A549 (cell line): ENCODE measurements at regions not wholly inside any gene's neighbourhood (a gene's known extent, or its start where the extent isn't known, plus 50 kb on each side); places are given as distances from the start of the nearest gene placed in this dataset.

Experiments
- ATAC-seq, 2 experiments: fragments of 200-7000 bp in 1 of 2; fragments of >200 bp in 1 of 2; cut with Nextera tagmentation in 1 of 2; cut with Tn5 transposase in 1 of 2; 3 replicates each; pipeline versions ENCODE4 v1.8.0 to v1.9.1; 2018 to 2020; ENCODE audit warnings: mild to moderate bottlenecking in 1 of 2, moderate library complexity in 1 of 2
- CTCF ChIA-PET: fragments of 300-600 bp; sonication (Branson Sonifier 250); formaldehyde crosslinking; extraction: SDS; loops from one replicate; lab custom pipeline; 2021; ENCODE audit warnings: antibody characterized with exemption, inconsistent platforms; lab: Yijun Ruan, JAX
- POLR2A ChIA-PET: fragments of 350-600 bp; formaldehyde crosslinking; extraction: SDS; loops from one replicate; lab custom pipeline; 2021; ENCODE audit warnings: antibody characterized with exemption, inconsistent platforms; lab: Yijun Ruan, JAX
- DNase-seq, 2 experiments: peaks; one replicate each; pipeline versions ENCODE4 v3.0.0 to v3.0.0-alpha.2; 2011 to 2016; ENCODE audit warnings: low read depth in 1 of 2, low spot score in 1 of 2
- FAIRE-seq: peaks from 2 replicates; lab custom pipeline; 2011; peaks lifted over from hg19 to GRCh38; lab: Jason Lieb, UNC
- H3K27ac ChIP-seq, 2 experiments: fragments of >200 bp; sonication (Bioruptor Twin); formaldehyde crosslinking; 3 replicates each; pipeline ENCODE4 v1.5.1; 2016 to 2017
- H3K4me1 ChIP-seq: fragments of >200 bp; sonication (Bioruptor Twin); formaldehyde crosslinking; 3 replicates; pipeline ENCODE4 v1.6.1; 2016
- H3K4me2 ChIP-seq: fragments of >200 bp; sonication (Bioruptor Twin); formaldehyde crosslinking; 3 replicates; pipeline ENCODE4 v1.6.1; 2016
- H3K4me3 ChIP-seq: fragments of >200 bp; sonication (Bioruptor Twin); formaldehyde crosslinking; 3 replicates; pipeline ENCODE4 v1.5.1; 2016
- H3K9me3 ChIP-seq: fragments of >200 bp; sonication (Bioruptor Twin); formaldehyde crosslinking; 3 replicates; pipeline ENCODE4 v1.6.1; 2016
- CEBPB ChIP-seq, 2 experiments: fragments of >200 bp in 1 of 2; sonication (Bioruptor Twin) in 1 of 2; formaldehyde crosslinking in 1 of 2; IDR thresholded peaks; 2 replicates each; pipeline ENCODE4 v1.6.1; 2012 to 2016
- CHD2 ChIP-seq: fragments of 150-350 bp; IDR thresholded peaks from 2 replicates; pipeline ENCODE4 v1.6.1; 2014; ENCODE audit warnings: low read length; ENCODE audit not compliant: partially characterized antibody
- CHD4 ChIP-seq: fragments of 200-600 bp; sonication (generic); IDR thresholded peaks from 2 replicates; pipeline ENCODE4 v1.6.1; 2016; ENCODE audit warnings: antibody characterized with exemption, mild to moderate bottlenecking, borderline replicate concordance
- CTCF ChIP-seq: fragments of >200 bp; sonication (Bioruptor Twin); formaldehyde crosslinking; IDR thresholded peaks from 3 replicates; pipeline ENCODE4 v1.5.1; 2016
- E2F6 ChIP-seq: IDR thresholded peaks from 2 replicates; pipeline ENCODE4 v1.6.1; 2012; ENCODE audit warnings: low read depth, borderline replicate concordance
- EHF ChIP-seq: fragments of 250-450 bp; sonication (Bioruptor Pico); IDR thresholded peaks from 2 replicates; pipeline ENCODE4 v1.5.0; 2020; ENCODE audit warnings: mild to moderate bottlenecking
- ELK1 ChIP-seq: fragments of 150-350 bp; IDR thresholded peaks from 2 replicates; pipeline ENCODE4 v1.6.1; 2014; ENCODE audit warnings: low read depth, mild to moderate bottlenecking, low read length
- EP300 ChIP-seq, 2 experiments: fragments of >200 bp; sonication (Bioruptor Twin); formaldehyde crosslinking; IDR thresholded peaks; 2 replicates in 1 of 2; 3 replicates in 1 of 2; pipeline ENCODE4 v1.6.1; 2016 to 2017
- FOSB ChIP-seq: fragments of 250-450 bp; sonication (Bioruptor Pico); IDR thresholded peaks from 2 replicates; pipeline ENCODE4 v1.5.0; 2020; ENCODE audit warnings: mild to moderate bottlenecking, moderate library complexity
- FOSL2 ChIP-seq, 2 experiments: fragments of 450-650 bp in 1 of 2; fragments of >200 bp in 1 of 2; sonication (Bioruptor Twin) in 1 of 2; formaldehyde crosslinking; IDR thresholded peaks; 2 replicates each; pipeline versions ENCODE4 v1.5.0 to v1.6.1; 2016 to 2020; ENCODE audit warnings: mild to moderate bottlenecking in 1 of 2, moderate library complexity in 1 of 2
- HDAC2 ChIP-seq: fragments of 200-600 bp; sonication (generic); IDR thresholded peaks from 2 replicates; pipeline ENCODE4 v1.6.1; 2016
- HEYL ChIP-seq: fragments of 250-450 bp; sonication (Bioruptor Pico); IDR thresholded peaks from 2 replicates; pipeline ENCODE4 v1.8.0; 2021; ENCODE audit warnings: mild to moderate bottlenecking, moderate library complexity
- HOXA7 ChIP-seq: fragments of 250-450 bp; sonication (Bioruptor Pico); IDR thresholded peaks from 2 replicates; pipeline ENCODE4 v1.5.0; 2020; ENCODE audit warnings: mild to moderate bottlenecking, moderate library complexity
- HOXB13 ChIP-seq: fragments of 250-450 bp; sonication (Bioruptor Pico); IDR thresholded peaks from 2 replicates; pipeline ENCODE4 v1.5.0; 2020; ENCODE audit warnings: low read depth, mild to moderate bottlenecking, moderate library complexity
- HOXB5 ChIP-seq: fragments of 250-450 bp; sonication (Bioruptor Pico); IDR thresholded peaks from 2 replicates; pipeline ENCODE4 v1.5.0; 2020; ENCODE audit warnings: mild to moderate bottlenecking, moderate library complexity
- JUN ChIP-seq, 2 experiments: fragments of >200 bp; sonication (Bioruptor Twin); formaldehyde crosslinking; IDR thresholded peaks; 2 replicates in 1 of 2; 3 replicates in 1 of 2; pipeline ENCODE4 v1.6.1; 2016 to 2017
- KDM1A ChIP-seq: fragments of 200-600 bp; sonication (generic); IDR thresholded peaks from 2 replicates; pipeline ENCODE4 v1.6.1; 2016; ENCODE audit warnings: low read depth, mild to moderate bottlenecking
- NFE2L2 ChIP-seq: fragments of 150-350 bp; conservative IDR thresholded peaks from 2 replicates; pipeline ENCODE4 v1.6.1; 2014; ENCODE audit warnings: low read length
- NPAS2 ChIP-seq: fragments of 250-450 bp; sonication (Bioruptor Pico); IDR thresholded peaks from 2 replicates; pipeline ENCODE4 v1.8.0; 2022; ENCODE audit warnings: mild to moderate bottlenecking, moderate library complexity, borderline replicate concordance
- NR3C1 ChIP-seq: fragments of >200 bp; sonication (Bioruptor Twin); formaldehyde crosslinking; IDR thresholded peaks from 3 replicates; pipeline ENCODE4 v1.6.1; 2017
- POLR2A ChIP-seq: IDR thresholded peaks from 2 replicates; pipeline ENCODE4 v1.6.1; 2012; ENCODE audit warnings: mild to moderate bottlenecking, low read length
- RAD21 ChIP-seq, 2 experiments: fragments of >200 bp in 1 of 2; sonication (Bioruptor Twin) in 1 of 2; formaldehyde crosslinking in 1 of 2; IDR thresholded peaks in 1 of 2; conservative IDR thresholded peaks in 1 of 2; 2 replicates in 1 of 2; 3 replicates in 1 of 2; pipeline ENCODE4 v1.6.1; 2012 to 2018; ENCODE audit warnings: inconsistent platforms in 1 of 2
- RARB ChIP-seq: fragments of 250-450 bp; sonication (Bioruptor Pico); IDR thresholded peaks from 2 replicates; pipeline ENCODE4 v1.8.0; 2021; ENCODE audit warnings: mild to moderate bottlenecking, moderate library complexity
- RNF2 ChIP-seq: fragments of 200-600 bp; sonication (generic); IDR thresholded peaks from 2 replicates; pipeline ENCODE4 v1.6.1; 2016; ENCODE audit warnings: low read depth, mild to moderate bottlenecking, antibody characterized with exemption, moderate library complexity, borderline replicate concordance
- TFCP2L1 ChIP-seq: fragments of 250-450 bp; sonication (Bioruptor Pico); IDR thresholded peaks from 2 replicates; pipeline ENCODE4 v1.5.0; 2021; ENCODE audit warnings: mild to moderate bottlenecking
- ZC3H11A ChIP-seq: fragments of 450-650 bp; IDR thresholded peaks from 2 replicates; pipeline ENCODE4 v1.6.1; 2014; ENCODE audit warnings: antibody characterized with exemption, mild to moderate bottlenecking
- ZNF302 ChIP-seq: fragments of 250-450 bp; sonication (Bioruptor Pico); IDR thresholded peaks from 2 replicates; pipeline ENCODE4 v1.9.0; 2021; ENCODE audit warnings: inconsistent platforms, mild to moderate bottlenecking, moderate library complexity
- WGBS: methylation state at CpG from one replicate; pipeline ENCODE4 v1.1.6; 2017; ENCODE audit errors: missing lambda C conversion rate; 5-methylcytosine and 5-hydroxymethylcytosine counted together
- TF ChIP-seq, protein P1 (sequence below): fragments of >200 bp; sonication (Bioruptor Twin); formaldehyde crosslinking; IDR thresholded peaks from 2 replicates; pipeline ENCODE4 v1.6.1; 2016
- TF ChIP-seq, protein P2 (sequence below): fragments of >200 bp; sonication (Bioruptor Twin); formaldehyde crosslinking; IDR thresholded peaks from 3 replicates; pipeline ENCODE4 v1.6.1; 2016
- TF ChIP-seq, protein P3 (sequence below): fragments of 250-450 bp; sonication (Bioruptor Pico); IDR thresholded peaks from 2 replicates; pipeline ENCODE4 v1.5.0; 2021; ENCODE audit warnings: mild to moderate bottlenecking, moderate library complexity, borderline replicate concordance

DNA sequence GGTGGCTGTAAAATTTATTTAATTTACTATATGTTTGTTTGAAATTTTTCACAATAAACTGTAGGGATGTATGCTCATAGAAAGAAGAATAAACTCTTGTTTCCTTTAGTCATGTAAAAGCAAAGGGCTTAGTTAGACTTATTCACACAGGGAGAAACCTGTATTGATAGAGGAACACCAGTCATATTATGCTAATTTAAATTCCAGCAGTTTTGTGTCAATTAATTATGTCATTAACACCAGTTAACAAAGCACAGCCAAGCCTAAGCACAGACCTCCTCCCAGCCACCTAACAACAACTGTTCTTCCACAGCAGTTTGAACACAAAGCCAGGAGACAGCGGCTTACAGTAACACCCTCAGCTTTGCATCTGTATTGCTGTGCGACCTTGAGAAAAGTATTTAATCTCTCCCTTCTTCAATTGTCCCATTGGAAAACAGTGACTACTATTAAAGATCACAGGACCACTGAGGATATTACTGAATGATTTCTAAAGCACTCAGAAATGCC, 260.8 kb upstream of the RRP15 start (continued):
- no peak for TF ChIP-seq CHD2
- TF ChIP-seq JUN (IDR thresholded peaks at IDR 0.05) = no peak
- no peak for TF ChIP-seq KDM1A
- TF ChIP-seq ZC3H11A = no peak
- no peak for TF ChIP-seq FOSB (CRISPR knock-in tag)

DNA sequence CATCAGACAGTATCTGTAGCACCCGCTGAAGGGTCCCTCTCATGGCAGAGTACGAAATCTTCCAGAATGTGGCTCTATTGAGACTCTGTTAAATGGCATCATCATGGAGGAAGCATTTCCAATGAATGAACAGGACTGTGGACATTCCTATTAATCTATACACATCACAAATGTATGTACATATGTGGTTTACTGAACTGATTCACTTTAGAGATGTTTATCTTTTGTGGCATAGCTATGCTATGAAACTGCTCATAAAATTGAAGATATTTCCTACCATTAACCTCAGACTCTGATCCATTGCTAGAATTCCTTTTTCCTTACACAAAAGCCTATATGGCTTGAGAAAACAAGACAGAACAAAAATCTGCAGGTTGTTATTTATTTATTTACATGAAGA, 259.6 kb upstream of the RRP15 start:
- H3K4me1 ChIP-seq = no peaks in the 10 kb centered on the region
- 0 out of 6 replicates have a peak, but pooled peaks of 1 of the 2 experiments have one; percentile 24 for ATAC-seq
- no peak for FAIRE-seq
- DNase-seq = no peak
- ChIA-PET CTCF (no interaction called here), POLR2A (no interaction called here)
- TF ChIP-seq E2F6 (no peak), HOXB13 (CRISPR knock-in tag) (no peak), EP300 (IDR thresholded peaks at IDR 0.05) (no peak), NR3C1 (no peak), HDAC2 (no peak), EHF (no peak), HEYL (CRISPR knock-in tag) (no peak), POLR2A (no peak), NFE2L2 (no peak), FOSL2 (IDR thresholded peaks at IDR 0.05) (no peak), FOSL2 (CRISPR knock-in tag; IDR thresholded peaks at IDR 0.05) (no peak), RARB (CRISPR knock-in tag) (no peak), ZC3H11A (no peak), ZNF302 (CRISPR knock-in tag) (no peak), NPAS2 (no peak), CTCF (no peak)
- TF ChIP-seq, protein P1, sequence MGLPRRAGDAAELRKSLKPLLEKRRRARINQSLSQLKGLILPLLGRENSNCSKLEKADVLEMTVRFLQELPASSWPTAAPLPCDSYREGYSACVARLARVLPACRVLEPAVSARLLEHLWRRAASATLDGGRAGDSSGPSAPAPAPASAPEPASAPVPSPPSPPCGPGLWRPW = no peak
- TF ChIP-seq, protein P2, sequence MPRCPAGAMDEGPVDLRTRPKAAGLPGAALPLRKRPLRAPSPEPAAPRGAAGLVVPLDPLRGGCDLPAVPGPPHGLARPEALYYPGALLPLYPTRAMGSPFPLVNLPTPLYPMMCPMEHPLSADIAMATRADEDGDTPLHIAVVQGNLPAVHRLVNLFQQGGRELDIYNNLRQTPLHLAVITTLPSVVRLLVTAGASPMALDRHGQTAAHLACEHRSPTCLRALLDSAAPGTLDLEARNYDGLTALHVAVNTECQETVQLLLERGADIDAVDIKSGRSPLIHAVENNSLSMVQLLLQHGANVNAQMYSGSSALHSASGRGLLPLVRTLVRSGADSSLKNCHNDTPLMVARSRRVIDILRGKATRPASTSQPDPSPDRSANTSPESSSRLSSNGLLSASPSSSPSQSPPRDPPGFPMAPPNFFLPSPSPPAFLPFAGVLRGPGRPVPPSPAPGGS = no peak
- TF ChIP-seq, protein P3, sequence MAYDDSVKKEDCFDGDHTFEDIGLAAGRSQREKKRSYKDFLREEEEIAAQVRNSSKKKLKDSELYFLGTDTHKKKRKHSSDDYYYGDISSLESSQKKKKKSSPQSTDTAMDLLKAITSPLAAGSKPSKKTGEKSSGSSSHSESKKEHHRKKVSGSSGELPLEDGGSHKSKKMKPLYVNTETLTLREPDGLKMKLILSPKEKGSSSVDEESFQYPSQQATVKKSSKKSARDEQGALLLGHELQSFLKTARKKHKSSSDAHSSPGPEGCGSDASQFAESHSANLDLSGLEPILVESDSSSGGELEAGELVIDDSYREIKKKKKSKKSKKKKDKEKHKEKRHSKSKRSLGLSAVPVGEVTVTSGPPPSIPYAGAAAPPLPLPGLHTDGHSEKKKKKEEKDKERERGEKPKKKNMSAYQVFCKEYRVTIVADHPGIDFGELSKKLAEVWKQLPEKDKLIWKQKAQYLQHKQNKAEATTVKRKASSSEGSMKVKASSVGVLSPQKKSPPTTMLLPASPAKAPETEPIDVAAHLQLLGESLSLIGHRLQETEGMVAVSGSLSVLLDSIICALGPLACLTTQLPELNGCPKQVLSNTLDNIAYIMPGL (CRISPR knock-in tag) = no peak
- H3K27ac ChIP-seq = no peak overlapping the region
- H3K4me2 ChIP-seq = no peak overlapping the region
- H3K9me3 ChIP-seq = no peaks in the 10 kb centered on the region
- 17% methylated on average over 2 of the region's 2 CpGs for WGBS
- no peak overlapping the region for H3K4me3 ChIP-seq

DNA sequence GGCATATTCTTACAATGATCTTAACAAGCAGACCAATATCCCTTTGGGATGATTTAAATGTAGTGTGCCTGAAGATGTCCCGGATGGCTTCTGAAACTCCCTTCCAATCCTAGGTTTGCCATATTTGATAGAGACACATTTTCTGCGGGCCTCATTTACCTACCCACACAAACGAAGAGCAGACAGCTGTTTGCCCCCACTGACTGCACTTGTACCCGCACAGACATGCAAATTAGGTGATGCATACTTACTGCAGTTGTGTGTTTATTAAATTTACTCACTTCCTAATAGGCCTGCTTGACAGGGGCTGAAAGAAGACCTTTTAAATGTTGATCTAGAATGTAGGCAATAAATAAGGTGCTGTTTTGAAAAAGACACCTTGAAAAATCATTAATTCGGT, 257.9 kb upstream of the RRP15 start:
- FAIRE-seq = no peak
- H3K4me2 ChIP-seq = no peak overlapping the region
- no peak overlapping the region for H3K27ac ChIP-seq
- ChIA-PET CTCF (no interaction called here), POLR2A (no interaction called here)
- H3K4me1 ChIP-seq = no peaks in the 10 kb centered on the region
- H3K4me3 ChIP-seq = no peak overlapping the region
- ATAC-seq = no peak
- 10% methylated on average over 5 of the region's 5 CpGs for WGBS
- no peaks in the 10 kb centered on the region for H3K9me3 ChIP-seq
- TF ChIP-seq RNF2 (no peak), ELK1 (no peak), TFCP2L1 (CRISPR knock-in tag) (no peak), HOXA7 (no peak), CHD4 (no peak), RAD21 (conservative IDR thresholded peaks at IDR 0.05 in 1 of 2, IDR thresholded peaks at IDR 0.05 in 1 of 2) (no peak), CEBPB (IDR thresholded peaks at IDR 0.05) (no peak), HOXB5 (CRISPR knock-in tag) (no peak), HEYL (CRISPR knock-in tag) (no peak)
- TF ChIP-seq, protein P3 (CRISPR knock-in tag) = no peak
- no peak for DNase-seq
